Esophagus (tissue), 2 donors: ENCODE measurements at regions not wholly inside any gene's neighbourhood (a gene's known extent, or its start where the extent isn't known, plus 50 kb on each side); places are given as distances from the start of the nearest gene placed in this dataset.

ENCODE experiments used
- H3K27ac ChIP-seq, 2 donors: one replicate each; pipeline ENCODE4 v1.5.1; 2013; ENCODE audit warnings: low read depth in 2 of 2, mild to moderate bottlenecking in 2 of 2, inconsistent platforms in 1 of 2, low read length in 1 of 2, moderate library complexity in 1 of 2
- H3K27me3 ChIP-seq, 2 donors: one replicate each; pipeline ENCODE4 v1.6.1; 2013; ENCODE audit warnings: low read length in 2 of 2, control low read depth in 1 of 2, mild to moderate bottlenecking in 1 of 2; ENCODE audit not compliant: insufficient read depth in 2 of 2, control insufficient read depth in 1 of 2
- H3K36me3 ChIP-seq, 2 donors: one replicate each; pipeline ENCODE4 v1.6.1; 2013; ENCODE audit warnings: low read length in 1 of 2; ENCODE audit not compliant: control insufficient read depth in 2 of 2, insufficient read depth in 2 of 2
- H3K4me1 ChIP-seq, 2 donors: one replicate each; pipeline ENCODE4 v1.6.1; 2013; ENCODE audit warnings: low read length in 1 of 2; ENCODE audit not compliant: control insufficient read depth in 2 of 2, insufficient read depth in 2 of 2
- H3K4me3 ChIP-seq, 2 donors: one replicate each; pipeline ENCODE4 v1.5.1; 2013; ENCODE audit warnings: low read length in 2 of 2, mild to moderate bottlenecking in 2 of 2, low read depth in 1 of 2, moderate library complexity in 1 of 2
- H3K9me3 ChIP-seq, 2 donors: one replicate each; pipeline ENCODE4 v1.6.1; 2013; ENCODE audit warnings: mild to moderate bottlenecking in 2 of 2, low read depth in 1 of 2, low read length in 1 of 2, moderate library complexity in 1 of 2; ENCODE audit not compliant: control insufficient read depth in 2 of 2, insufficient read depth in 1 of 2
- WGBS, 2 donors: extraction: QIAGEN DNeasy Blood & Tissue Kit; methylation state at CpG; one replicate each; pipeline ENCODE4 v1.1.7; 2013; 5-methylcytosine and 5-hydroxymethylcytosine counted together
- donor health status: healthy with polysubstance abuse.
- donor health status: Bipolar disorder and iron deficiency.

DNA sequence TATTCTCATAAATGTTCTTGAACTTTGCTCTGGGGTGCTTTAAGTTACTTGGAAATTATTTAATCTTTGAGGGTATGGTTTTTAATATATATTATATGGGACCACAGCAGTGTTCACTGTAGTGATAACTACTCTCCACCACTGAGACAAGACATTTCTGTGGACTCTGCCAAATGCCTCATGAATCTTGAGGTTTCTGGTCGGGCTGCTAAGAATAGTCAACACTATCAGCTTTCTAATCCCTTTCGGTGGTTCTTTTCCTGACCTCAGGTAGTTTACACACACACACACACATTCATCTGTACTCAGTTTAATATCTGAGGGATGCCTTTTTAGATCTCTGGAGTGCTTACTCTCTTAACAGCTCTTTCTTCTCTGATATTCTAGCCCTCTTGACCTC lies 500.7 kb downstream of the MAFB start:
- no peaks in the 10 kb centered on the region for H3K4me1 ChIP-seq
- 63 to 70% methylated on average over 2 of the region's 2 CpGs for WGBS, 2 donors
- no peaks in the 10 kb centered on the region for H3K36me3 ChIP-seq
- H3K27me3 ChIP-seq: no peaks in the 10 kb centered on the region
- no peak overlapping the region for H3K27ac ChIP-seq
- H3K9me3 ChIP-seq: no peaks in the 10 kb centered on the region
- H3K4me3 ChIP-seq: no peak overlapping the region

GRCh38 chr20:40186826-40187225 lies 502.2 kb downstream of the MAFB start:
- no peak overlapping the region for H3K4me3 ChIP-seq
- no peaks in the 10 kb centered on the region for H3K4me1 ChIP-seq
- no peaks in the 10 kb centered on the region for H3K36me3 ChIP-seq
- H3K27ac ChIP-seq: no peak overlapping the region
- no peaks in the 10 kb centered on the region for H3K9me3 ChIP-seq
- 63 to 70% methylated on average over 2 of the region's 2 CpGs for WGBS, 2 donors
- H3K27me3 ChIP-seq: no peaks in the 10 kb centered on the region

DNA sequence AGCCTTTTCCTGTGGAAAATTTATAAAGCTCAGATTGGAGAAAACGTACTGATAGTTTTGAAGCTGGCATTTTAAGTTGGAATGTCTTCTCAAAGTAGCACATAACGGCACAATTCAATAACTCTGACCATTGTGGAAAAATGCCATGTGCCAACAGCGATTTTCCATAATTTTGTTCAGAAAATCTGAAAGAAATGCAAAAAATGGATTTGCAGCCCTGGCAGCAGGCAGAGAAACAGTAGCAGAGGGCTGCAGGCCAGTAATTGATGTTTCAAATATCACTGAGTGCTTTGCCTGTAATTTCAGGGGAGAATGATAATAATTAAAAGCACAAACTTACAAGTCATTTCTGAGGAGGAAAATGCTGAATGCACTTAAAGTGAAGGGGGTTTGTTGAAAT lies 507.4 kb downstream of the MAFB start:
- 83 to 88% methylated on average over 3 of the region's 3 CpGs for WGBS, 2 donors
- Histone ChIP-seq H3K27ac (no peak overlapping the region), H3K36me3 (no peaks in the 10 kb centered on the region), H3K4me3 (no peak overlapping the region), H3K4me1 (no peaks in the 10 kb centered on the region), H3K27me3 (no peaks in the 10 kb centered on the region), H3K9me3 (no peaks in the 10 kb centered on the region)

- 55 to 63% methylated on average over 4 of the region's 4 CpGs for WGBS, 2 donors
- H3K27ac ChIP-seq: peak overlapping the region; percentile 47 to 63
- no peaks in the 10 kb centered on the region for H3K9me3 ChIP-seq
- no peaks in the 10 kb centered on the region for H3K36me3 ChIP-seq
- peaks cover 0 to 2% of the 10 kb centered on the region in 2 donors for H3K4me1 ChIP-seq
- H3K27me3 ChIP-seq: no peaks in the 10 kb centered on the region
- no peak overlapping the region for H3K4me3 ChIP-seq
These were observed 512.8 kb downstream of the MAFB start for GRCh38 chr20:40176098-40176841.

DNA sequence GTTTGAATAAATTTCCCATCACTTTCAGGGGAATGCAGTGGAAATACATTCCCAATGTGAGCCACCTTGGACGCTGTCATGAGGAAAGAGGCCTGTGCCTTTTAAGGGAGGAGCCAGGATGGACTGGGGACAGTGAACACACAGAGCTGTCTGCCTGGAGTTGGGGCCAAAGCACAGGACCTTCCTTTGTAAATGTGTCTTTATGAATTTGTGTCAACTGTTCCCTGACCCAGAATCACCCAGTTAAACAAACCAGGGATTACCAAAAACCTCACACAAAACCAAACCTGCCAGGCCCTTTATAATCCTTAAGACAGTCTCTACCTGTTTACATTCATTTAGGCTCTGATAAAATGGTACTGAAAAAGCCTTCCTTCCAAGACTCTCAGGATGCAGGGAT lies 513.7 kb downstream of the MAFB start:
- Histone ChIP-seq H3K4me1 (peaks cover 0 to 2% of the 10 kb centered on the region in 2 donors), H3K4me3 (no peak overlapping the region), H3K27ac (peak overlapping the region; percentile 22 to 47), H3K27me3 (no peaks in the 10 kb centered on the region), H3K36me3 (no peaks in the 10 kb centered on the region), H3K9me3 (no peaks in the 10 kb centered on the region)
- WGBS, 2 donors: 59 to 68% methylated on average over 1 of the region's 1 CpG

GRCh38 chr20:40173872-40174271 lies 515.2 kb downstream of the MAFB start:
- no peak overlapping the region for H3K27ac ChIP-seq
- no peaks in the 10 kb centered on the region for H3K36me3 ChIP-seq
- no peak overlapping the region for H3K4me3 ChIP-seq
- peaks cover 0 to 2% of the 10 kb centered on the region in 2 donors for H3K4me1 ChIP-seq
- no peaks in the 10 kb centered on the region for H3K27me3 ChIP-seq
- WGBS, 2 donors: 62% methylated on average over 5 of the region's 5 CpGs
- H3K9me3 ChIP-seq: no peaks in the 10 kb centered on the region

GRCh38 chr20:40168981-40169620 lies 519.9 kb downstream of the MAFB start:
- no peak overlapping the region for H3K27ac ChIP-seq
- H3K27me3 ChIP-seq: no peaks in the 10 kb centered on the region
- H3K36me3 ChIP-seq: no peaks in the 10 kb centered on the region
- H3K9me3 ChIP-seq: no peaks in the 10 kb centered on the region
- no peak overlapping the region for H3K4me3 ChIP-seq
- WGBS, 2 donors: 86 to 88% methylated on average over 2 of the region's 2 CpGs
- no peaks in the 10 kb centered on the region for H3K4me1 ChIP-seq

GRCh38 chr20:40161391-40161790 lies 527.6 kb downstream of the MAFB start:
- no peak overlapping the region for H3K4me3 ChIP-seq
- no peaks in the 10 kb centered on the region for H3K27me3 ChIP-seq

DNA sequence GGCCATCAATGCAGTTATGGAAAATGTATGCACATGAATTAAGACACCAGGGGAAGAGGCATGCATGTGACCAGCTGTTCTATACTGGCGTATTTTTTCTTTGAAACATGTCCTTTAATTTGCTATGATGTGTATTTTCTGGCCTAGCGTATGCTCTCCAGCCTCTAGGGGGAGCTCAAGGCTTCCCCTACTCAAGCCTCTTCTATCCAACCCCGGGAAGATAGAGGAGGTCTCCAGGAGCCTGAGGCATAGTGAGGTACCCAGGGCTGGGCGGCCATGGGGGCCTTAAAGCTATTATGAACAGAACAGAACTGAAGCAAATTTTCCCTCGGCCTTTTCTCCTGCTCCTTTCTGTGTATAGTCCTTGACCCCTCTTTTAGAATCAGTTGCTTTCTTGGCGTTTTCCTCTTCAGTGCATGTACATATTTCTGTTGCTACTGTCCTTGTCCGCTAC lies 528.9 kb downstream of the MAFB start:
- H3K4me3 ChIP-seq: no peak overlapping the region
- H3K27me3 ChIP-seq: no peaks in the 10 kb centered on the region
- no peaks in the 10 kb centered on the region for H3K4me1 ChIP-seq
- no peaks in the 10 kb centered on the region for H3K9me3 ChIP-seq
- H3K36me3 ChIP-seq: no peaks in the 10 kb centered on the region
- WGBS, 2 donors: 69 to 70% methylated on average over 7 of the region's 7 CpGs
- H3K27ac ChIP-seq: no peak overlapping the region

More at GRCh38 chr20:40161391-40161790, 527.6 kb downstream of the MAFB start:
- Histone ChIP-seq H3K36me3 (no peaks in the 10 kb centered on the region), H3K9me3 (no peaks in the 10 kb centered on the region), H3K4me1 (no peaks in the 10 kb centered on the region), H3K27ac (no peak overlapping the region)

- Histone ChIP-seq H3K4me1 (no peaks in the 10 kb centered on the region), H3K36me3 (no peaks in the 10 kb centered on the region), H3K4me3 (no peak overlapping the region), H3K27ac (no peak overlapping the region), H3K9me3 (no peaks in the 10 kb centered on the region), H3K27me3 (no peaks in the 10 kb centered on the region)
- WGBS, 2 donors: 87 to 91% methylated on average over 5 of the region's 5 CpGs
These were observed 529.8 kb downstream of the MAFB start for GRCh38 chr20:40159276-40159675.
